Small intestine (tissue), 7 donors: ENCODE measurements at regions not wholly inside any gene's neighbourhood (a gene's known extent, or its start where the extent isn't known, plus 50 kb on each side); places are given as distances from the start of the nearest gene placed in this dataset.
A peak's percentile ranks its signal among the peaks of the same experiment; 100 is the strongest.
"Not testable (repeated sequence)": the region's sequence is repeated elsewhere in the genome, so short reads cannot be mapped to it uniquely, and the experiment has no call there.

ENCODE experiments used
- DNase-seq, 2 donors: peaks; one replicate each; pipeline versions ENCODE4 v3.0.0 to v3.0.0-alpha.2; 2013
- FAIRE-seq: peaks from 2 replicates; lab custom pipeline; 2012; peaks lifted over from hg19 to GRCh38; lab: Jason Lieb, UNC
- H3K27ac ChIP-seq, 3 donors: one replicate each; pipeline ENCODE4 v1.5.1; 2013; ENCODE audit warnings: low read length in 2 of 3, mild to moderate bottlenecking in 2 of 3, control low read depth in 1 of 3, inconsistent platforms in 1 of 3, low read depth in 1 of 3, moderate library complexity in 1 of 3
- H3K27me3 ChIP-seq, 3 donors: one replicate each; pipeline ENCODE4 v1.6.1; 2013; ENCODE audit warnings: low read length in 3 of 3, inconsistent platforms in 1 of 3; ENCODE audit not compliant: control insufficient read depth in 3 of 3, insufficient read depth in 3 of 3
- H3K36me3 ChIP-seq, 3 donors: one replicate each; pipeline ENCODE4 v1.6.1; 2013; ENCODE audit warnings: low read length in 3 of 3, inconsistent platforms in 1 of 3, low read depth in 1 of 3, mild to moderate bottlenecking in 1 of 3, moderate library complexity in 1 of 3; ENCODE audit not compliant: control insufficient read depth in 3 of 3, insufficient read depth in 2 of 3
- H3K4me1 ChIP-seq, 3 donors: one replicate each; pipeline ENCODE4 v1.6.1; 2013; ENCODE audit warnings: low read length in 2 of 3, inconsistent platforms in 1 of 3, low read depth in 1 of 3, mild to moderate bottlenecking in 1 of 3, moderate library complexity in 1 of 3; ENCODE audit not compliant: control insufficient read depth in 3 of 3, insufficient read depth in 2 of 3
- H3K4me3 ChIP-seq, 3 donors: one replicate each; pipeline ENCODE4 v1.5.1; 2013; ENCODE audit warnings: low read length in 3 of 3, control low read depth in 1 of 3, inconsistent platforms in 1 of 3, low read depth in 1 of 3, mild to moderate bottlenecking in 1 of 3, moderate library complexity in 1 of 3
- H3K9me3 ChIP-seq, 2 donors: one replicate each; pipeline ENCODE4 v1.6.1; 2013; ENCODE audit warnings: low read depth in 1 of 2, low read length in 1 of 2; ENCODE audit not compliant: control insufficient read depth in 2 of 2, insufficient read depth in 1 of 2
- WGBS, 3 donors: extraction: QIAGEN DNeasy Blood & Tissue Kit; methylation state at CpG; one replicate each; pipeline ENCODE4 v1.1.7; 2013; 5-methylcytosine and 5-hydroxymethylcytosine counted together
- donor health status: healthy with polysubstance abuse.
- donor health status: control.
- donor health status: control.
- donor health status: Bipolar disorder and iron deficiency.
- donor health status: healthy.

- DNase-seq: no peak
Measured at GRCh38 chr13:59304596-59304995, 859.1 kb downstream of the DIAPH3 start.

GRCh38 chr13:59305896-59306295, 857.8 kb downstream of the DIAPH3 start:
- 80 to 96% (median 91%) methylated on average over 4 of the region's 4 CpGs for WGBS, 3 donors
- no peak overlapping the region for H3K27ac ChIP-seq
- FAIRE-seq: no peak
- no peaks in the 10 kb centered on the region for H3K27me3 ChIP-seq
- H3K36me3 ChIP-seq: no peaks in the 10 kb centered on the region
- no peaks in the 10 kb centered on the region for H3K4me1 ChIP-seq
- no peak overlapping the region for H3K4me3 ChIP-seq
- DNase-seq: no peak
- H3K9me3 ChIP-seq: peaks cover 0 to 3% of the 10 kb centered on the region in 2 donors

More at GRCh38 chr13:59304596-59304995, 859.1 kb downstream of the DIAPH3 start:
- H3K36me3 ChIP-seq: no peaks in the 10 kb centered on the region
- H3K4me1 ChIP-seq: no peaks in the 10 kb centered on the region
- no peak overlapping the region for H3K27ac ChIP-seq
- H3K27me3 ChIP-seq: no peaks in the 10 kb centered on the region
- WGBS, 3 donors: 89 to 100% (median 96%) methylated on average over 1 of the region's 1 CpG
- H3K9me3 ChIP-seq: peaks cover 0 to 3% of the 10 kb centered on the region in 2 donors
- no peak overlapping the region for H3K4me3 ChIP-seq
- FAIRE-seq: no peak

DNA sequence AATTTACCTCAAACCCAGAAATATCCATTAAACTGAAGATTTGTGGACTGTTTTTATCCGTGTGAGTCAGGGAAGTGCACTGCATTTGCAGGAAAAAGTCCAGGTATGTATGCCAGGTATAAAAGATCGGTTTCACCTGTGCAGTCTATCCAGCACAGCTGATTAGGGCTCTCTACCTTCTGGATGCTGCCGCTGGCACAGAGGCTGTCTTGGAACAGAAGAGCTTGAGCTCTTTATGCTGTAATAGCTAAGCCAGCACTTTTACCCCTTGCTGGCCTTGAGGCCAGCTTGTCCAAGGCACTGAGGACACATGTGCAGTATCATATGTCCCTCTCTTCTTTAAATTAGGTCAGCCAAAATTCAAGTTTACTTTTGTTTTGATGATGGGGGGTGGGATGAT, 851.0 kb downstream of the DIAPH3 start:
- DNase-seq: no peak
- Histone ChIP-seq H3K27me3 (no peaks in the 10 kb centered on the region), H3K9me3 (peaks cover 0 to 3% of the 10 kb centered on the region in 2 donors), H3K36me3 (no peaks in the 10 kb centered on the region), H3K27ac (no peak overlapping the region), H3K4me1 (no peaks in the 10 kb centered on the region), H3K4me3 (no peak overlapping the region)
- no peak for FAIRE-seq
- 76 to 88% (median 79%) methylated on average over 3 of the region's 3 CpGs for WGBS, 3 donors

- Histone ChIP-seq H3K4me1 (no peaks in the 10 kb centered on the region), H3K36me3 (no peaks in the 10 kb centered on the region), H3K4me3 (no peak overlapping the region), H3K27me3 (no peaks in the 10 kb centered on the region), H3K9me3 (no peaks in the 10 kb centered on the region), H3K27ac (no peak overlapping the region)
- DNase-seq: peak; percentile 70 to 72
- FAIRE-seq: no peak
- 50 to 54% (median 52%) methylated on average over 4 of the region's 4 CpGs for WGBS, 3 donors
Measured at GRCh38 chr13:59318320-59318930, 845.3 kb downstream of the DIAPH3 start.

DNA sequence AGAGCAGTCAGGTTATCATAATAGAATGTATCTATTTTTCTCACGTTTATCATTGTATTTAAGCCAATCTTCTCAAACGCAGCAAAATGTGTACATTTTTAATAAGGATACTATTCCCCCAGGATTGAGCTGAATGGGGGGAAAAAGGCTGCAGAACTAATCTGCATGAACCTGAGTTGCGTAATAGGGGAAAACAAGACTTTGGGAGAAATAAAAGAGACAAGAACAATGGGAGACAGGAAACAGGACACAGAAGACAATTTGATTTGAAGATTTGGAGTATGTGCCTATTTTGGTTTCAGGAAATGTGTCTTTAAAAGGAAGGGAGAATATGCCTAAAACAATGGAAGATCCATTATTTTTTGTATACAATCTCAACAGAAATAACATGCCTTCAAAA, 844.5 kb downstream of the DIAPH3 start:
- FAIRE-seq (no peak), DNase-seq (no peak)
- H3K9me3 ChIP-seq: no peaks in the 10 kb centered on the region
- no peaks in the 10 kb centered on the region for H3K27me3 ChIP-seq
- no peak overlapping the region for H3K27ac ChIP-seq
- H3K36me3 ChIP-seq: no peaks in the 10 kb centered on the region
- H3K4me3 ChIP-seq: no peak overlapping the region
- no peaks in the 10 kb centered on the region for H3K4me1 ChIP-seq
- WGBS, 3 donors: 71 to 86% (median 77%) methylated on average over 3 of the region's 3 CpGs

DNA sequence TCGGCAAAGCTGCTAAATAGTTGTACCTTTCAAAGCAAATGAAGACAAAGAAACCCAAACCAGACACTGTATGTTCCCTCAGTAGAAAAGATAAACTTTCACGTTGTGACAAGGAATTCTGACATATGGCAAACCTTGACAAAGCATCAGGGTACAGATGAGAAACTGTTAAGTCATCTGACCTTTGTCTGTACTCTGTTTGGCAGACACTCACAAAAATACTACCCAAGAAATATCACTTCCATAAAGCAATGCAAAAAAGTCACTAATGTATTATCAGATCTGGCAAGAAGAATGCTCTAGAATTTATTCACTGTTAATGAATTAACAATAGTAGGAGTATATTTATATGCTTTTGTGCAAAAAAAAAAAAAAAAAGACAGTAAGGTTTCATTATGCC, 843.7 kb downstream of the DIAPH3 start:
- H3K27me3 ChIP-seq: peaks cover 0 to 3% (median 0%) of the 10 kb centered on the region in 3 donors
- no peak overlapping the region for H3K4me3 ChIP-seq
- H3K9me3 ChIP-seq: no peaks in the 10 kb centered on the region
- no peaks in the 10 kb centered on the region for H3K4me1 ChIP-seq
- no peak overlapping the region for H3K27ac ChIP-seq
- no peak for FAIRE-seq
- no peak for DNase-seq
- WGBS, 3 donors: 45 to 48% (median 46%) methylated on average over 2 of the region's 2 CpGs
- no peaks in the 10 kb centered on the region for H3K36me3 ChIP-seq

DNA sequence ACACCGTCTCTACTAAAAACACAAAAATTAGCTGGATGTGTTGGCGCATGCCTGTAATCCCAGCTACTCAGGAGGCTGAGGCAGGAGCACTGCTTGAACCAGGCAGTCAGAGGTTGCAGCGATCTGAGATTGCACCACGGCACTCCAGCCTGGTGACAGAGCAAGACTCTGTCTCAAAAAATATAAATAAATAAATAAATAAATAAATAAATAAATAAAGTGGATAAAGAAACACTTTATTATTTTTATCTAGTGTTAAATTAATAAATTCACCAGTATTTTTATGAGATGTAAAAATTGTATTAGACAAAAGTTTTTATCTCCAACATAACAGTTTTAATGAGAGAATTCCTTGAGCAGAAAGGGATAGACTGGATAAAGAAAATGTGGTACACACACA, 839.3 kb downstream of the DIAPH3 start:
- H3K27ac ChIP-seq, H3K27me3 ChIP-seq, FAIRE-seq, H3K36me3 ChIP-seq, H3K4me1 ChIP-seq, H3K4me3 ChIP-seq, DNase-seq, H3K9me3 ChIP-seq: not testable (repeated sequence)
- 91 to 96% (median 96%) methylated on average over 4 of the region's 4 CpGs for WGBS, 3 donors

DNA sequence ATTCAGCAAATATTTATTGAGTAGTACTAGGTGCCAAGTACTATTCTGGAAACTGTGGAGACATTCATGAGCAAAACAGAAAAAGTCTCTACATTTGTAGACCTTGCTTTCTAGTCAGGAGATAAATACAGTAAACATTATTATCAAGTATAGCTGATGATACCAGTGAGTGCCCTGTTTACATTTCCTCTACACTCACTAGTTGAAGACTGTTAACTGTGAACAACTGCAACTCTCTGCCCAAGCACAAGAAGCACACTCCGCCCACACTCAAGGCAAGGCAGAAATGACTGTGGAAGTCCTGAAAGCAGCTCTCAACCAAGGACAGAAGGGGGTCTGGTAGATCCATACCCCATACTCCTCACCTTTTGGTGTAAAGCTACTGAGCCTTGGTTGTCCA, 837.0 kb downstream of the DIAPH3 start:
- DNase-seq: no peak
- 78 to 90% (median 85%) methylated on average over 1 of the region's 1 CpG for WGBS, 3 donors

DNA sequence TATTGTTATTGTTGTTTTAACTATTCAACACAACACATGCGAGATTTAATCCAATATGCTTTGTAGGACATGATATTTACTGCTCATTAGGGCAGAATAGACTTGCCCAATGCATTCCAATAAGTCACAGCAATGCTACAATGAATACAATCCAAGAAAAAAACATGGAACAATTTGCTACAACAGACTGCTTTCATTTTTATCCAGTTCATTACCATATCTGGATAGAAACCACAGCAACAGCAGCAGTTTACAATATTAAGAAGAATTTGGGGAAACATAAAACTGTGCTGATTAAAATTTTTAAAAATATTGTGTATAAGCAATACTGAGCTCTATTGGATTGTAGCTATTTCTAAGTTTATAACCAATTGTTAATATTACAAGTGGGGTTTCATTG, 833.0 kb downstream of the DIAPH3 start:
- 56 to 74% (median 69%) methylated on average over 1 of the region's 1 CpG for WGBS, 3 donors
- no peaks in the 10 kb centered on the region for H3K4me1 ChIP-seq
- no peak for FAIRE-seq
- H3K36me3 ChIP-seq: no peaks in the 10 kb centered on the region
- no peak for DNase-seq
- no peak overlapping the region for H3K27ac ChIP-seq
- no peak overlapping the region for H3K4me3 ChIP-seq
- no peaks in the 10 kb centered on the region for H3K27me3 ChIP-seq
- H3K9me3 ChIP-seq: no peaks in the 10 kb centered on the region

More for the DNA sequence above, 837.0 kb downstream of the DIAPH3 start:
- Histone ChIP-seq H3K4me1 (no peaks in the 10 kb centered on the region), H3K4me3 (no peak overlapping the region), H3K27me3 (peaks cover 0 to 3% (median 0%) of the 10 kb centered on the region in 3 donors), H3K27ac (no peak overlapping the region), H3K9me3 (no peaks in the 10 kb centered on the region), H3K36me3 (no peaks in the 10 kb centered on the region)
- FAIRE-seq: no peak
